Thymus (tissue), 11 donors: ENCODE measurements at regions not wholly inside any gene's neighbourhood (a gene's known extent, or its start where the extent isn't known, plus 50 kb on each side); places are given as distances from the start of the nearest gene placed in this dataset.
A peak's percentile ranks its signal among the peaks of the same experiment; 100 is the strongest.

Experiments
- DNase-seq, 9 donors: peaks; one replicate each; pipeline ENCODE4 v3.0.0-alpha.2; 2013; ENCODE audit warnings: low spot score in 9 of 9, low read depth in 6 of 9, missing footprints in 1 of 9
- H3K27ac ChIP-seq, 2 donors: one replicate each; pipeline ENCODE4 v1.5.1; 2013; ENCODE audit warnings: control low read depth in 1 of 2, low read depth in 1 of 2, low read length in 1 of 2, mild to moderate bottlenecking in 1 of 2, moderate library complexity in 1 of 2
- H3K27me3 ChIP-seq, 2 donors: one replicate each; pipeline ENCODE4 v1.5.1; 2013; ENCODE audit warnings: low read length in 1 of 2; ENCODE audit not compliant: control insufficient read depth in 2 of 2, insufficient read depth in 1 of 2
- H3K36me3 ChIP-seq, 2 donors: one replicate each; pipeline ENCODE4 v1.5.1; 2013; ENCODE audit warnings: low read length in 1 of 2, mild to moderate bottlenecking in 1 of 2, moderate library complexity in 1 of 2; ENCODE audit not compliant: control insufficient read depth in 2 of 2, insufficient read depth in 2 of 2
- H3K4me1 ChIP-seq, 2 donors: one replicate each; pipeline ENCODE4 v1.5.1; 2013; ENCODE audit warnings: low read length in 2 of 2; ENCODE audit not compliant: control insufficient read depth in 2 of 2, insufficient read depth in 2 of 2
- H3K4me3 ChIP-seq, 2 donors: one replicate each; pipeline ENCODE4 v1.5.1; 2013; ENCODE audit warnings: low read length in 2 of 2, control low read depth in 1 of 2, mild to moderate bottlenecking in 1 of 2
- H3K9me3 ChIP-seq, 2 donors: one replicate each; pipeline ENCODE4 v1.5.1; 2013; ENCODE audit warnings: low read length in 1 of 2, mild to moderate bottlenecking in 1 of 2; ENCODE audit not compliant: control insufficient read depth in 2 of 2, insufficient read depth in 1 of 2
- WGBS: extraction: QIAGEN DNeasy Blood & Tissue Kit; methylation state at CpG from one replicate; pipeline ENCODE4 v1.1.7; 2013; 5-methylcytosine and 5-hydroxymethylcytosine counted together
- donor health status: healthy.

DNA sequence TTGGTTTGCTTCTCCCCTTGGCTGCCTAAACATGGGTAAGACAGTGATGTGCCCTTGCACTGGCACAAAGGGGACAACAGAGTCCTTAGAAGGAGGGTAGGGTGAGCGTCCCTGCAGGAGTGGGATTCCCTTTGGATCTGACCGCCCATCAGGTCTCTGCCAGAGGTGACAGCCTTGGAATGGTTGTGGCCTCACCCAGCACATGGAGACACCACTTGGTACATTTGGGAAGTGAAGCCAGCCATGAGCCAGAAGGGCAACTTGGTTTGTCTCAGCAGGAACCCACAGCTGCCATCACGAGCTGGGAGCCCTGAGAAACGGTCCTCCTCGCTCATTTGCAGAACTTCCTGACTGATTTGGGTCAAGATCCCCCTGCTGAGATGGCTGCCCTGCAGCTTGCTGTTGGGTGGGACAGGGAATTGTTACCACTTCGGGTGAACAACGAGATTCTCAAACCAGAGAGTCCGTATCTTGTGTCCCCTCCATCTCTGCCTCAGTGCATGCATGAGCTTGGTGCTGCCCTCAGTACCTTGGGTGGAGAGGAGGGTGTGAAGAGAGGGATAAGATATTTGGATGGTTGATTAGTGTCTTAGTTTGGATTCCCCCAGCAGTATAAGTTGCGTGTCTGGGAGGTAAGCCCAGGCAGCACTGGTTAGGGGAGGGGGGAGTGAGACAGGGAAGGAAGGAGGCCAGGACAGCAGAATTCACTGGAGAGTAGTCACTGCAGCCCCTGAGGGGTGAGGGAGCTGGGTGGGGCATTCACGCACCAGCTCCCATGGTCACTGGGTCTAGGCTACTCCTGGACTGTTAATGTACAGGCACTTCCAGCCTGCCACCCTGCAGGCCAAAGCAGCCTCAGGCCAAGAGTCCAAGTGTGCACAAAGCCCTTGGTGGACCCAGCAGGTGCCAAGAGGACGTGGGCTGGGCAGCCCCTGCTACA, 168.8 kb upstream of the TOPAZ1 start:
- Histone ChIP-seq H3K27ac (no peak overlapping the region), H3K4me1 (no peaks in the 10 kb centered on the region), H3K36me3 (no peaks in the 10 kb centered on the region), H3K4me3 (no peak overlapping the region), H3K27me3 (peaks cover 0 to 5% of the 10 kb centered on the region in 2 donors), H3K9me3 (no peaks in the 10 kb centered on the region)
- 90% methylated on average over 11 of the region's 11 CpGs for WGBS
- DNase-seq = no peak

DNA sequence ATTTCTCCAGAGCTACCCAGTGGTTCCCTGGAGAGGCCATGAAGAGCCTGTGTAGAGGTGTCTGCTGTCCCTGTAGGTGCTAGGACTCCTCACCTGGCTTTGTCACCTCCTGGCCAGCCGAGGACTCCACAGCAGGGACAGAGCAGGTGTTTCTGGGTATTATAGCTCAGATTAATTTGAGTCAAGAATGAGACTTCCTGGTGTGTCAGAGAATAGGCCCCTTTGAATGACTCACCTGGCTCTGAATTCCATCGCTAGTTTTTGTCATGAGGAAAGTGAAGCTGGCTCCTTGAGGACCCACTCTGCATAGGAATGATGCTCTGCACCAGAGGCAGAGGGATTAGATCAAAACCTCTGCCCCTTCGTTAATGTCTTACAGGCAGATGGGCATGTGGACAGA, 167.5 kb upstream of the TOPAZ1 start:
- DNase-seq = no peak
- Histone ChIP-seq H3K27ac (no peak overlapping the region), H3K4me1 (no peaks in the 10 kb centered on the region)

DNA sequence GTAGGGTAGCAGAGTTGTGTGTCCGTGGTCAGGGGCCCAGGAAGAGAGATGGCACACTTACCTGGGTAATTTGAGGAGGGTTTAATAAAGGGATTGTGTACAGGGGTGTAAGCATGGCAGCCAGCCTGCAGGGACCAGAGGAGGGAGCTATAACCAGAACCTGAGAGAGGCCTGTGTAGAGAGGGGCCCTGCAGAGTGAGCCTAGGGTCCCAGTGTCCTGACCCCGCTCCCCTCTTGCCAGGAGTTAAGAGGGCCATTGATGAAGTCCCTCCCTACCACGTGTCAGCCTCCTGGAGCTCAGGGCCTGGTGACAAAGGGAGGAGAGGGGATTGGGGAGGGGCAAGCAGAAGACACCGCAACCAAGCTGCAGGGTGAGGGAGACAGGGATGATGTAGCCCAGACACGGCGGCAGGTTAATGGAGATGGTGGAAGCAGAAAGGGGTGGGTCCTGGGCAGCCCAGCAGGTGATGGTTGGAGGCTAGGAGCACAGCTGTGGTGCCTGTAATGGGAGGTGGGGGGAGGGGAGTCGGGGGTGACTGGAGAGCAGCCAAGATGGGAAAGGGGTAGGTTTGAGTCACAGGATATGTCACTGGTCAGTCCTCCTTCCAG, 165.4 kb upstream of the TOPAZ1 start:
- Histone ChIP-seq H3K4me3 (no peak overlapping the region), H3K36me3 (no peaks in the 10 kb centered on the region), H3K27ac (no peak overlapping the region), H3K27me3 (peaks cover 0 to 5% of the 10 kb centered on the region in 2 donors), H3K4me1 (no peaks in the 10 kb centered on the region), H3K9me3 (no peaks in the 10 kb centered on the region)
- WGBS = 88% methylated on average over 7 of the region's 7 CpGs
- DNase-seq = no peak

More for the DNA sequence above, 167.5 kb upstream of the TOPAZ1 start:
- H3K9me3 ChIP-seq = no peaks in the 10 kb centered on the region
- H3K27me3 ChIP-seq = peaks cover 0 to 5% of the 10 kb centered on the region in 2 donors
- H3K4me3 ChIP-seq = no peak overlapping the region
- 95% methylated on average over 3 of the region's 3 CpGs for WGBS
- no peaks in the 10 kb centered on the region for H3K36me3 ChIP-seq

DNA sequence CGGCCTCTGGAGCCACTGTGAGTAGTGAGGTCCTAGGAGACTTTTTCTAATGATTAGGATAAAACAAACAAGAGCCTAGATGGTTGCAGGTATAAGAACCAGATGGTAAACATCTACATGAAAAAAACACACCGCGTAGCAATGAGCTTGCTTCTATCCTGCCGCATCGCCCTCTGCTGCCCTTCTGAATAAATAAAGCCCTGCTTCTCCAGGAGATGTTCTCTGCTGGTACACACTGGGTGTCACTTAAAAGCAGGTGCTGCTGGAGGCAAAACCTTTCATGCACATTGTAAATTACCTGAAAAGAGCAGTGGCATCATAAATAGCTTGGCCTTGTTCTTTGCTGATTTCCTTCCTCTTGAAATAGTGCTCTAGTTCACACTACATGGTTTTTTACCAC, 164.4 kb upstream of the TOPAZ1 start:
- DNase-seq = peak in 1 of 9 donors; percentile 10
- Histone ChIP-seq H3K27me3 (peaks cover 0 to 5% of the 10 kb centered on the region in 2 donors), H3K36me3 (no peaks in the 10 kb centered on the region)

DNA sequence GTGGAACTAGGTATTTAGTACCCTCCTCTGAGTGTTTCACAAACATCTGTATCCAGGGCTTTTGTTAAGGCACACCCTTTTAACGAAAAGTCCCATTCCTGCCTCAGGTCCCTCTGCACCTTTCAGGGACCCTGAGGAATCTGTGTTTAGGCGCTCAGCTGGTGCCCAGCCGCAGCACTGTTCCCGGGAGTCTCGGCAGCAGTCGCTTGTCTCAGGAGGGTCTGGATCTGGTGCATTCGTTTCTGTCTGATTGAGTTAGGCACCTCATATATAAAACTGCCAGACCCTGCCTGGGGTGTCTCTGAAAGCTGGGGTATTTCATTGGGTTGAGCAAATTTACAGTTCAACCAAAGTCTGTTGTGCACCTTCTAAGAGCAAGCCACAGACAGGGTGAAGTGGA, 162.8 kb upstream of the TOPAZ1 start:
- Histone ChIP-seq H3K27me3 (peaks cover 0 to 5% of the 10 kb centered on the region in 2 donors), H3K4me3 (no peak overlapping the region), H3K4me1 (no peaks in the 10 kb centered on the region), H3K27ac (no peak overlapping the region), H3K9me3 (no peaks in the 10 kb centered on the region), H3K36me3 (no peaks in the 10 kb centered on the region)
- WGBS = 95% methylated on average over 7 of the region's 7 CpGs
- no peak for DNase-seq

More for the DNA sequence above, 164.4 kb upstream of the TOPAZ1 start:
- Histone ChIP-seq H3K4me3 (no peak overlapping the region), H3K9me3 (no peaks in the 10 kb centered on the region), H3K27ac (no peak overlapping the region), H3K4me1 (no peaks in the 10 kb centered on the region)
- WGBS = 76% methylated on average over 5 of the region's 5 CpGs

DNA sequence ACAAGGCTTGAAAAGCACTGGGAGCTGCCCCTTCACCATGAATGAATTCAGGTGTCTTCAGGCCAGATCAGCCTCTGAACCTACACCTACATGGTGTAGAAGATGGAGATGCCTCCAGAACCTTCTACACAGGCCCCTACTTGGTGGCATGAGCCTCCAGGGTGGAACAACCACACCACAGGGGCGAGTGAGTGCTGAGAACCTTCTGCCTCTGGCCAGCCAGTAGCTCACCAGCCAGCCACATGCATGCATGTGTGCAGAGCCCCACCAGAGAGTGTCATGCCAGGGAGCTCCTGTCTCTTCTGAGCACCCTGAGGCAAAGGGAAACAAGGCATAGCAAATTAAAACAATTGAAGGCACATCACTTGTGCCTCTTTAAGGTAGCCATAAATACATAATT, 161.8 kb upstream of the TOPAZ1 start:
- H3K4me1 ChIP-seq = no peaks in the 10 kb centered on the region
- no peak for DNase-seq
- no peaks in the 10 kb centered on the region for H3K9me3 ChIP-seq
- H3K27ac ChIP-seq = no peak overlapping the region
- H3K27me3 ChIP-seq = peaks cover 0 to 5% of the 10 kb centered on the region in 2 donors
- H3K4me3 ChIP-seq = no peak overlapping the region
- 79% methylated on average over 1 of the region's 1 CpG for WGBS
- H3K36me3 ChIP-seq = no peaks in the 10 kb centered on the region

DNA sequence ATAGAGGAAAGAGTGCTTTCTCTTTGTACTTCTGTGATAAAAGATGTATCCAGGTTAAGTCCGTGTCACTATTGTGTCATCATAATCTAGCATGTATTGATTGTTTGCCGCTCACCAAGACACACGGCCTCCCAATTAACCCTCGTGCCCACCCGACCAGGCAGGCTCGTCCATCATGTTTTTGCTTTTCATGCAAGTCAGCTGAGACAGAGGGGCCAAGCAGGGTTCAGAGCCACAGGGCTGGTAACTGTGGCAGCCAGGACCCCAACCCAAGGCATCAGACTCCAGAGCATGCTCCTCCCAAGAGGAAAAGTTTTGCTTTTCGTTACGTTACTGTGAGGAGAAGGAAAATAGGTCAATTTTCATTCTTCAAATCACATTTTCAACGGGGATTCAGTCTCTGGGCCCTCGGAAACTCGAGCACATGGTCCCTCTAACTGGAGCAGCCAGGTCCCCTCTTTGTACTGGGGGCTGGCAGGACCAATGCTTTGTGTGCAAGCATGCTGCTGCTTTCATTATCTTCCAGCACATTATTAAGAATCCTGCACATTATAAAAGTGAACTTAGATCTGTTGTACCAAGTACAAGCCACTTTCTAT, 161.1 kb upstream of the TOPAZ1 start:
- 92% methylated on average over 11 of the region's 11 CpGs for WGBS

DNA sequence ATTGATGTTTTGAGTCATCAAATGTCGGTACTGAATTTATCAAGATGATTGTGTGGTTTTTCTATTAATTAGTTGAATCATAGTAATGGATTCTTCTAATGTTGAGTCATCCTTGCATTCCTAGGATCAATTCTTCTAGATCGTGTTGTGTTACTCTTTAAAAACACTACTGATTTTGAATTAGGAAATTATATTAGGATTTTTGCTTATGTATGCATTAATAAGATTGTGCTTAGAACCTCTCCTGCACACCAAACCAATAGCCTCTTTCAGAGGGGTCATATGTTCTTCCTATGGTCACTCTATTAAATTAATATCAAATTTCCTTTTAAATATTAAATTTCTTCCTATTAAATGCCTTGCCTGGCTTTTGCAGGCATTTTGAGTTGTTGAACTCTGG, 151.7 kb upstream of the TOPAZ1 start:
- WGBS = 93% methylated on average over 2 of the region's 2 CpGs
- Histone ChIP-seq H3K4me1 (no peaks in the 10 kb centered on the region), H3K27me3 (peaks cover 0 to 4% of the 10 kb centered on the region in 2 donors), H3K4me3 (no peak overlapping the region), H3K9me3 (no peaks in the 10 kb centered on the region), H3K36me3 (no peaks in the 10 kb centered on the region), H3K27ac (no peak overlapping the region)
- no peak for DNase-seq

More for the DNA sequence above, 161.1 kb upstream of the TOPAZ1 start:
- Histone ChIP-seq H3K4me1 (no peaks in the 10 kb centered on the region), H3K27ac (no peak overlapping the region), H3K27me3 (peaks cover 0 to 1% of the 10 kb centered on the region in 2 donors), H3K9me3 (no peaks in the 10 kb centered on the region), H3K36me3 (no peaks in the 10 kb centered on the region), H3K4me3 (no peak overlapping the region)
- DNase-seq = no peak

DNA sequence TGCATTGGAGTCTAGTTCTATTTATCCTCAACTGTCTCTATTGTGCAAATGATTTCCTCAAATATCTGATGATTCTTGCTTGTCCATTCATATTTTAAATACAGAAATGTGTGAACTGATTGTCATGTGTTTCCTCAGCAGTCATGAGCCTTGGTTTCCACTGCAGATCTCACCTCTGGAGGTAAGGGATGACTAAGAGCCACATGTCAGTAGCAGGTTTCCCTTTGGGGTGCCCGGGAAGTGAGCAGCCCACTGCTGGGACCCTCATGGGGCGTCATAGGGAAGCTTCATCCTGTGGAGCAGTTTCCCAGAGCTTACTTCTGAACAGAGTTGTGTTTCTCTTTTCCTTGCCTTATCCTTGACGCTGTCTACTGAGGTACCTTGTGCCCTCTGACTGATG, 149.2 kb upstream of the TOPAZ1 start:
- H3K4me1 ChIP-seq = no peaks in the 10 kb centered on the region
- WGBS = 95% methylated on average over 3 of the region's 3 CpGs
- H3K27ac ChIP-seq = no peak overlapping the region
- no peaks in the 10 kb centered on the region for H3K9me3 ChIP-seq
- H3K36me3 ChIP-seq = no peaks in the 10 kb centered on the region
- peaks cover 0 to 4% of the 10 kb centered on the region in 2 donors for H3K27me3 ChIP-seq
- H3K4me3 ChIP-seq = no peak overlapping the region
- no peak for DNase-seq
